GM12878 (cell line): ENCODE measurements at regions not wholly inside any gene's neighbourhood (a gene's known extent, or its start where the extent isn't known, plus 50 kb on each side); places are given as distances from the start of the nearest gene placed in this dataset.

Experiments used
- ATAC-seq: fragments of 200-7000 bp; cut with Tn5 transposase; 3 replicates; pipeline ENCODE4 v1.9.1; 2020; ENCODE audit warnings: mild to moderate bottlenecking, moderate library complexity
- BruUV-seq: library from RNA; stranded (reverse); fragments of 400-500 nt; replicated peaks from 2 replicates; lab custom pipeline; 2021; lab: Mats Ljungman, UMichigan
- CTCF ChIA-PET: fragments of 300-600 bp; sonication (Branson Sonifier 250); formaldehyde crosslinking; extraction: SDS; loops from one replicate; lab custom pipeline; 2021; ENCODE audit warnings: inconsistent platforms; lab: Yijun Ruan, JAX
- POLR2A ChIA-PET: fragments of 350-600 bp; formaldehyde crosslinking; extraction: SDS; loops from one replicate; lab custom pipeline; 2021; ENCODE audit warnings: inconsistent platforms; lab: Charles Lee
- RAD21 ChIA-PET: fragments of 300-600 bp; sonication (Branson Sonifier 250); formaldehyde crosslinking; loops from one replicate; lab custom pipeline; 2023; ENCODE audit warnings: antibody characterized with exemption; ENCODE audit not compliant: unreplicated experiment; lab: Charles Lee
- SMC1A ChIA-PET: fragments of 300-600 bp; sonication (Branson Sonifier 250); formaldehyde crosslinking; loops from one replicate; lab custom pipeline; 2023; ENCODE audit not compliant: unreplicated experiment, uncharacterized antibody; lab: Charles Lee
- DNase-seq: peaks from one replicate; pipeline ENCODE4 v3.0.0-alpha.2; 2011; ENCODE audit warnings: low read depth, low spot score
- FAIRE-seq: peaks from 3 replicates; lab custom pipeline; 2011; peaks lifted over from hg19 to GRCh38; lab: Jason Lieb, UNC
- H2AFZ ChIP-seq: 2 replicates; pipeline ENCODE4 v1.6.0; 2011; ENCODE audit warnings: low read depth, low read length, control low read depth; ENCODE audit not compliant: control insufficient read depth
- H3K27ac ChIP-seq: 2 replicates; pipeline ENCODE4 v1.5.1; 2011; ENCODE audit warnings: control low read depth; ENCODE audit not compliant: control insufficient read depth, insufficient read depth
- H3K27me3 ChIP-seq, 2 experiments: replicated peaks in 1 of 2; 2 replicates each; pipeline versions ENCODE4 v1.6.0 to v1.6.1; 2011; ENCODE audit warnings: low read length in 1 of 2; ENCODE audit not compliant: control insufficient read depth in 2 of 2, insufficient read depth in 2 of 2
- H3K36me3 ChIP-seq, 2 experiments: 2 replicates each; pipeline ENCODE4 v1.5.1; 2011; ENCODE audit warnings: low read length in 1 of 2; ENCODE audit not compliant: control insufficient read depth in 2 of 2, insufficient read depth in 2 of 2
- H3K4me1 ChIP-seq: 2 replicates; pipeline ENCODE4 v1.6.1; 2011; ENCODE audit warnings: mild to moderate bottlenecking, low read length, moderate library complexity, mixed read lengths; ENCODE audit not compliant: control insufficient read depth, insufficient read depth
- H3K4me2 ChIP-seq: 2 replicates; pipeline ENCODE4 v1.6.0; 2011; ENCODE audit warnings: control low read depth; ENCODE audit not compliant: control insufficient read depth, insufficient read depth
- H3K4me3 ChIP-seq: fragments of 200-600 bp; sonication (generic); 2 replicates; pipeline ENCODE4 v1.5.1; 2016
- H3K79me2 ChIP-seq: 2 replicates; pipeline ENCODE4 v1.6.0; 2011; ENCODE audit warnings: low read length; ENCODE audit not compliant: control insufficient read depth, insufficient read depth
- H3K9ac ChIP-seq: 2 replicates; pipeline ENCODE4 v1.8.0; 2011; ENCODE audit warnings: low read length, control low read depth, mixed read lengths; ENCODE audit not compliant: control insufficient read depth, insufficient read depth
- H3K9me3 ChIP-seq: replicated peaks from 3 replicates; pipeline ENCODE4 v1.5.1; 2011; ENCODE audit warnings: mild to moderate bottlenecking, low read length; ENCODE audit not compliant: control insufficient read depth, insufficient read depth
- H4K20me1 ChIP-seq: 2 replicates; pipeline ENCODE4 v1.6.0; 2011; ENCODE audit not compliant: control insufficient read depth, insufficient read depth
- ATF2 ChIP-seq: IDR thresholded peaks from 2 replicates; pipeline ENCODE4 v1.6.1; 2012; ENCODE audit warnings: low read length, inconsistent platforms
- BACH1 ChIP-seq: fragments of 450-650 bp; IDR thresholded peaks from 2 replicates; pipeline ENCODE4 v1.6.1; 2017; ENCODE audit warnings: mild to moderate bottlenecking, borderline replicate concordance
- BCL3 ChIP-seq: IDR thresholded peaks from 2 replicates; pipeline ENCODE4 v1.6.1; 2011; ENCODE audit warnings: borderline replicate concordance, low read depth, mild to moderate bottlenecking, moderate library complexity, low read length; ENCODE audit not compliant: insufficient read depth, poor library complexity, severe bottlenecking
- CBX5 ChIP-seq: sonication (generic); IDR thresholded peaks from 2 replicates; pipeline ENCODE4 v1.6.1; 2016; ENCODE audit warnings: low read depth, moderate library complexity, mild to moderate bottlenecking, inconsistent platforms
- CEBPB ChIP-seq, 2 experiments: fragments of 150-350 bp in 1 of 2; IDR thresholded peaks; 2 replicates each; pipeline ENCODE4 v1.6.1; 2012 to 2014; ENCODE audit warnings: low read depth in 2 of 2, low read length in 2 of 2, borderline replicate concordance in 1 of 2, inconsistent platforms in 1 of 2
- IKZF1 ChIP-seq: fragments of 450-650 bp; conservative IDR thresholded peaks from 2 replicates; pipeline ENCODE4 v1.6.1; 2017; ENCODE audit warnings: antibody characterized with exemption, mild to moderate bottlenecking
- IKZF2 ChIP-seq, 2 experiments: fragments of 450-650 bp; IDR thresholded peaks; 2 replicates each; pipeline ENCODE4 v1.6.1; 2017; ENCODE audit warnings: mild to moderate bottlenecking in 2 of 2, moderate library complexity in 2 of 2
- IRF4 ChIP-seq: IDR thresholded peaks from 2 replicates; pipeline ENCODE4 v1.6.1; 2011; ENCODE audit warnings: low read depth, low read length
- NFXL1 ChIP-seq: fragments of 450-650 bp; IDR thresholded peaks from 2 replicates; pipeline ENCODE4 v1.6.1; 2017; ENCODE audit warnings: antibody characterized with exemption, mild to moderate bottlenecking, borderline replicate concordance
- NRF1 ChIP-seq: conservative IDR thresholded peaks from 2 replicates; pipeline ENCODE4 v1.6.1; 2011; ENCODE audit warnings: mild to moderate bottlenecking, low read depth, low read length, improper control_type of control experiment
- RB1 ChIP-seq: fragments of 450-650 bp; formaldehyde crosslinking; IDR thresholded peaks from 2 replicates; pipeline ENCODE4 v1.6.1; 2017; ENCODE audit warnings: mild to moderate bottlenecking, borderline replicate concordance
- SREBF1 ChIP-seq: IDR thresholded peaks from 2 replicates; pipeline ENCODE4 v1.6.1; 2012; ENCODE audit warnings: mild to moderate bottlenecking, low read length
- STAT3 ChIP-seq: IDR thresholded peaks from 2 replicates; pipeline ENCODE4 v1.6.1; 2011; ENCODE audit warnings: low read depth, low read length, improper control_type of control experiment
- YBX1 ChIP-seq: fragments of 450-650 bp; IDR thresholded peaks from 2 replicates; pipeline ENCODE4 v1.6.1; 2016; ENCODE audit warnings: antibody characterized with exemption
- ZBED1 ChIP-seq: IDR thresholded peaks from 2 replicates; pipeline ENCODE4 v1.6.1; 2016; ENCODE audit warnings: borderline replicate concordance
- ZNF207 ChIP-seq: fragments of 450-650 bp; IDR thresholded peaks from 2 replicates; pipeline ENCODE4 v1.6.1; 2014; ENCODE audit warnings: antibody characterized with exemption, mild to moderate bottlenecking, borderline replicate concordance
- WGBS: methylation state at CpG from one replicate; pipeline ENCODE4 v1.1.6; 2016; ENCODE audit warnings: low lambda C conversion rate; ENCODE audit not compliant: insufficient replicate concordance, insufficient coverage; ENCODE audit errors: missing lambda C conversion rate; 5-methylcytosine and 5-hydroxymethylcytosine counted together
- in situ Hi-C: fragments of 300-500 bp; cut with MboI; formaldehyde crosslinking; loops from 9 replicates; pipeline ENCODE4 v1.14.3; 2018; ENCODE audit warnings: mixed read lengths
- intact Hi-C: fragments of 100-400 bp; cut with micrococcal nuclease; formaldehyde crosslinking; loops from one replicate; pipeline ENCODE4 v1.14.2; 2022; ENCODE audit not compliant: unreplicated experiment
- TF ChIP-seq, protein P1 (sequence below): IDR thresholded peaks from 2 replicates; pipeline ENCODE4 v1.6.1; 2011; ENCODE audit warnings: low read depth, low read length, improper control_type of control experiment, borderline replicate concordance

DNA sequence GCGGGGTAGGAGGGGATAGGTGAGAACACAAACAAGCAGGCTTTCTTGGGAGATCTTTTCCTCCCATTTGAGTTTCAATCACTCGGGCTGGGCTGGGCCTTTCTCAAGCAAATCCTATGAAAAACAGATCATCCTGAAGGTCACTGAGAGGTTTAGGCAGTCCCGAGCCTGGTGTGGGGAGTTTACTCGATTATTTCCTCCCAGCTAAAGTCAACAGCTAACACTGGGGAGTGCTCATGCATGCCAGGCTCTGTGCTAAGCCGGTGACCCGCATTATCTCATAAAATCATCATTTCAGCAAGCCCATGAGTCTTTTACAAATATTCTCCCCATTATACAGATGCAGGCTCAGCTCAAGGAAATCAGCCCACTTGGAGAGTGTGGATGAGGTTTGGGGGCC is 85.0 kb upstream of the PAX2 start:
- ATAC-seq (no peak), DNase-seq (no peak), FAIRE-seq (no peak)
- WGBS = 38% methylated on average over 6 of the region's 6 CpGs
- Histone ChIP-seq H3K9ac (no peak overlapping the region), H3K9me3 (no peaks in the 10 kb centered on the region; the same call in 2 of the 3 replicates), H2AFZ (no peak overlapping the region), H3K36me3 (no peaks in the 10 kb centered on the region), H3K27ac (no peak overlapping the region), H3K4me3 (no peak overlapping the region), H3K4me2 (no peak overlapping the region), H3K79me2 (no peaks in the 10 kb centered on the region), H3K4me1 (no peaks in the 10 kb centered on the region), H3K27me3 (peaks cover 15 to 21% of the 10 kb centered on the region in 2 experiments), H4K20me1 (no peaks in the 10 kb centered on the region)
- intact Hi-C loops = no loop called here
- ChIA-PET CTCF (no interaction called here), RAD21 (no interaction called here), POLR2A (no interaction called here), SMC1A (no interaction called here)
- in situ Hi-C loops = no loop called here
- no peak for TF ChIP-seq NRF1
- TF ChIP-seq, protein P1, sequence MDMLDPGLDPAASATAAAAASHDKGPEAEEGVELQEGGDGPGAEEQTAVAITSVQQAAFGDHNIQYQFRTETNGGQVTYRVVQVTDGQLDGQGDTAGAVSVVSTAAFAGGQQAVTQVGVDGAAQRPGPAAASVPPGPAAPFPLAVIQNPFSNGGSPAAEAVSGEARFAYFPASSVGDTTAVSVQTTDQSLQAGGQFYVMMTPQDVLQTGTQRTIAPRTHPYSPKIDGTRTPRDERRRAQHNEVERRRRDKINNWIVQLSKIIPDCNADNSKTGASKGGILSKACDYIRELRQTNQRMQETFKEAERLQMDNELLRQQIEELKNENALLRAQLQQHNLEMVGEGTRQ = no peak
- TF ChIP-seq SREBF1 = no peak
- TF ChIP-seq ATF2 = no peak
- TF ChIP-seq CBX5 = no peak
- BruUV-seq = no TSS peak

GRCh38 chr10:100660945-100661344 is 84.4 kb upstream of the PAX2 start:
- DNase-seq = no peak
- no peaks in the 10 kb centered on the region for H3K4me1 ChIP-seq
- no TSS peak for BruUV-seq
- FAIRE-seq = no peak
- in situ Hi-C loops (no loop called here), intact Hi-C loops (no loop called here)
- H3K27ac ChIP-seq = no peak overlapping the region
- H4K20me1 ChIP-seq = no peaks in the 10 kb centered on the region
- ATAC-seq = no peak
- H2AFZ ChIP-seq = no peak overlapping the region
- peaks cover 9 to 17% of the 10 kb centered on the region in 2 experiments for H3K27me3 ChIP-seq
- RAD21 ChIA-PET = no interaction called here
- no peaks in the 10 kb centered on the region for H3K36me3 ChIP-seq
- no peaks in the 10 kb centered on the region; the same call in 2 of the 3 replicates for H3K9me3 ChIP-seq
- POLR2A ChIA-PET = no interaction called here
- 37% methylated on average over 3 of the region's 3 CpGs for whole genome bisulfite sequencing
- no peak overlapping the region for H3K9ac ChIP-seq
- no peak overlapping the region for H3K4me3 ChIP-seq
- SMC1A ChIA-PET = no interaction called here
- H3K79me2 ChIP-seq = no peaks in the 10 kb centered on the region
- CTCF ChIA-PET = no interaction called here
- H3K4me2 ChIP-seq = no peak overlapping the region
- TF ChIP-seq BCL3 (no peak), IRF4 (no peak), BACH1 (no peak), RB1 (no peak), ZNF207 (no peak), CEBPB (IDR thresholded peaks at IDR 0.05; ENCODE audit: borderline replicate concordance in 1 of 2, low read depth in 2 of 2, low read length in 2 of 2) (no peak), NFXL1 (no peak), SREBF1 (no peak), IKZF1 (no peak), IKZF2 (IDR thresholded peaks at IDR 0.05) (no peak), STAT3 (no peak), CBX5 (no peak), YBX1 (no peak), ZBED1 (no peak)
